CD14-positive monocyte (primary cell): ENCODE measurements at regions not wholly inside any gene's neighbourhood (a gene's known extent, or its start where the extent isn't known, plus 50 kb on each side); places are given as distances from the start of the nearest gene placed in this dataset.

Experiments used
- DNase-seq, 3 donors: peaks; one replicate each; pipeline ENCODE4 v3.0.0-alpha.2; 2011 to 2022
- H2AFZ ChIP-seq: 2 replicates; pipeline ENCODE4 v1.6.0; 2012; ENCODE audit warnings: mild to moderate bottlenecking, low read depth, low read length, inconsistent platforms; ENCODE audit not compliant: insufficient read depth, poor library complexity, severe bottlenecking
- H3K27ac ChIP-seq, 2 donors: 1 replicate in 1 of 2; 2 replicates in 1 of 2; pipeline ENCODE4 v1.5.1; 2012 to 2013; ENCODE audit warnings: low read length in 2 of 2, control low read depth in 1 of 2, inconsistent platforms in 1 of 2, low read depth in 1 of 2, mild to moderate bottlenecking in 1 of 2
- H3K27me3 ChIP-seq, 2 donors: one replicate each; pipeline versions ENCODE4 v1.6.0 to v1.6.1; 2011 to 2013; ENCODE audit warnings: low read length in 2 of 2; ENCODE audit not compliant: control insufficient read depth in 2 of 2, insufficient read depth in 2 of 2
- H3K36me3 ChIP-seq, 2 donors: replicated peaks in 1 of 2; 1 replicate in 1 of 2; 2 replicates in 1 of 2; pipeline versions ENCODE4 v1.5.1 to v1.6.1; 2012 to 2013; ENCODE audit warnings: low read length in 2 of 2, control low read depth in 1 of 2, inconsistent platforms in 1 of 2, mild to moderate bottlenecking in 1 of 2; ENCODE audit not compliant: insufficient read depth in 2 of 2, control insufficient read depth in 1 of 2
- H3K4me1 ChIP-seq, 2 donors: 1 replicate in 1 of 2; 2 replicates in 1 of 2; pipeline versions ENCODE4 v1.5.1 to v1.6.1; 2012 to 2013; ENCODE audit warnings: low read length in 2 of 2, control low read depth in 1 of 2, inconsistent platforms in 1 of 2, mild to moderate bottlenecking in 1 of 2, moderate library complexity in 1 of 2; ENCODE audit not compliant: insufficient read depth in 2 of 2, control insufficient read depth in 1 of 2
- H3K4me2 ChIP-seq: replicated peaks from 2 replicates; pipeline ENCODE3; 2012; ENCODE audit warnings: low read length, moderate library complexity, mild to moderate bottlenecking; ENCODE audit not compliant: poor library complexity, severe bottlenecking; ENCODE audit errors: extremely low read depth
- H3K4me3 ChIP-seq, 3 experiments: fragments of 200-600 bp in 1 of 3; sonication (generic) in 1 of 3; replicated peaks in 1 of 3; 1 replicate in 2 of 3; 2 replicates in 1 of 3; pipeline ENCODE4 v1.5.1; 2011 to 2013; ENCODE audit warnings: low read length in 3 of 3, mild to moderate bottlenecking in 3 of 3, control low read depth in 2 of 3, low read depth in 2 of 3, inconsistent platforms in 1 of 3, moderate library complexity in 1 of 3
- H3K79me2 ChIP-seq: 2 replicates; pipeline ENCODE4 v1.6.0; 2012; ENCODE audit warnings: mild to moderate bottlenecking, control low read depth, inconsistent platforms, low read length, moderate library complexity; ENCODE audit not compliant: insufficient read depth
- H3K9ac ChIP-seq: 2 replicates; pipeline ENCODE4 v1.6.0; 2017; ENCODE audit warnings: low read length, mild to moderate bottlenecking; ENCODE audit not compliant: insufficient read depth, poor library complexity, severe bottlenecking
- H3K9me3 ChIP-seq, 2 donors: replicated peaks in 1 of 2; 1 replicate in 1 of 2; 2 replicates in 1 of 2; pipeline versions ENCODE4 v1.5.1 to v1.6.1; 2012 to 2013; ENCODE audit warnings: low read length in 2 of 2, control low read depth in 1 of 2; ENCODE audit not compliant: control insufficient read depth in 1 of 2, insufficient read depth in 1 of 2
- H4K20me1 ChIP-seq: 2 replicates; pipeline ENCODE4 v1.6.0; 2012; ENCODE audit warnings: mild to moderate bottlenecking, low read length, control low read depth, moderate library complexity; ENCODE audit not compliant: insufficient read depth
- H3K27ac Mint-ChIP-seq, 7 donors: one replicate each; pipeline ENCODE4 v1.8.0; 2020; ENCODE audit warnings: mild to moderate bottlenecking in 7 of 7, mixed read lengths in 7 of 7, moderate library complexity in 6 of 7, inconsistent platforms in 2 of 7
- H3K27me3 Mint-ChIP-seq, 3 donors: one replicate each; pipeline ENCODE4 v1.8.0; 2021 to 2022; ENCODE audit warnings: low read depth in 3 of 3, mild to moderate bottlenecking in 3 of 3, mixed read lengths in 3 of 3, moderate library complexity in 3 of 3, inconsistent platforms in 1 of 3
- H3K36me3 Mint-ChIP-seq, 2 donors: one replicate each; pipeline ENCODE4 v1.8.0; 2020; ENCODE audit warnings: mixed read lengths in 2 of 2, inconsistent platforms in 1 of 2, mild to moderate bottlenecking in 1 of 2
- H3K4me1 Mint-ChIP-seq: one replicate; pipeline ENCODE4 v1.8.0; 2020; ENCODE audit warnings: mild to moderate bottlenecking, mixed read lengths
- H3K4me3 Mint-ChIP-seq, 2 donors: one replicate each; pipeline ENCODE4 v1.8.0; 2020; ENCODE audit warnings: mild to moderate bottlenecking in 2 of 2, mixed read lengths in 2 of 2, moderate library complexity in 1 of 2
- H3K9me3 Mint-ChIP-seq, 7 donors: one replicate each; pipeline ENCODE4 v1.8.0; 2020 to 2022; ENCODE audit warnings: mixed read lengths in 7 of 7, mild to moderate bottlenecking in 6 of 7, moderate library complexity in 6 of 7, inconsistent platforms in 2 of 7
- WGBS: methylation state at CpG from one replicate; pipeline ENCODE4 v1.1.5; 2013; ENCODE audit warnings: missing lambda C conversion rate; ENCODE audit not compliant: insufficient coverage; 5-methylcytosine and 5-hydroxymethylcytosine counted together
- intact Hi-C, 2 donors: fragments of 100-400 bp; cut with micrococcal nuclease; formaldehyde crosslinking; loops; one replicate each; pipeline versions ENCODE4 v1.15.0 to v1.15.1; 2023
- TF ChIP-seq, protein P1 (sequence below): fragments of 200-600 bp; IDR thresholded peaks from one replicate; pipeline ENCODE4 v1.8.0; 2022; ENCODE audit warnings: antibody characterized with exemption, mild to moderate bottlenecking

DNA sequence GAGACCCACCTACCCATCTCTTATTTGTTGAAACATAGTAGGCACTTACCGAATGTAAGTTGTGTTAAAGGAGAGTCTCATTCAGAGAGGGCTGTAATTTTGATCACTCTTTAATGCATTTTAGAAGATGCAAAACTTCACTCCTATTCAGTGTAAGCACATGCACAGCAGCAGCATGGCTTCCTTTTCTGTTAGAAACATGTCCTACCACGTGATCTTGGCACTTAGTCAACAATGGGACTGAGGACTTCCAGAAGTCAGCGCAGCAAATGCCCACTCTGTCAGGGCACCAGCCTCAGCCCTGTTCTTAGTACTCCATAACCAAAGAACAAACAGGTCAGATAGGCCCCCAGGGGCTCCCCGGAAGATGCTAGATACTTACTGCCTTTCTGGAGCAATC is 456.5 kb downstream of the METTL4 start:
- Histone ChIP-seq H3K79me2 (no peaks in the 10 kb centered on the region), H3K9me3 (no peaks in the 10 kb centered on the region), H3K4me3 (no peak overlapping the region), H3K27ac (no peak overlapping the region), H3K36me3 (no peaks in the 10 kb centered on the region), H3K27me3 (no peaks in the 10 kb centered on the region), H3K4me2 (no peak overlapping the region), H3K4me1 (no peaks in the 10 kb centered on the region), H4K20me1 (no peaks in the 10 kb centered on the region), H3K9ac (no peak overlapping the region), H2AFZ (no peak overlapping the region)
- DNase-seq: no peak
- intact Hi-C loops: loop anchor here in 1 of 2 donors (10.0 kb wide), 1 partner anchor 430 kb away; no protein-coding TSS in a partner anchor
- Mint-ChIP-seq H3K4me3 (no peak overlapping the region), H3K27me3 (peaks cover 5 to 27% (median 14%) of the 10 kb centered on the region in 3 donors), H3K4me1 (no peaks in the 10 kb centered on the region), H3K36me3 (no peaks in the 10 kb centered on the region), H3K27ac (no peak overlapping the region), H3K9me3 (no peaks in the 10 kb centered on the region)
- WGBS: 69% methylated on average over 3 of the region's 4 CpGs
- TF ChIP-seq, protein P1, sequence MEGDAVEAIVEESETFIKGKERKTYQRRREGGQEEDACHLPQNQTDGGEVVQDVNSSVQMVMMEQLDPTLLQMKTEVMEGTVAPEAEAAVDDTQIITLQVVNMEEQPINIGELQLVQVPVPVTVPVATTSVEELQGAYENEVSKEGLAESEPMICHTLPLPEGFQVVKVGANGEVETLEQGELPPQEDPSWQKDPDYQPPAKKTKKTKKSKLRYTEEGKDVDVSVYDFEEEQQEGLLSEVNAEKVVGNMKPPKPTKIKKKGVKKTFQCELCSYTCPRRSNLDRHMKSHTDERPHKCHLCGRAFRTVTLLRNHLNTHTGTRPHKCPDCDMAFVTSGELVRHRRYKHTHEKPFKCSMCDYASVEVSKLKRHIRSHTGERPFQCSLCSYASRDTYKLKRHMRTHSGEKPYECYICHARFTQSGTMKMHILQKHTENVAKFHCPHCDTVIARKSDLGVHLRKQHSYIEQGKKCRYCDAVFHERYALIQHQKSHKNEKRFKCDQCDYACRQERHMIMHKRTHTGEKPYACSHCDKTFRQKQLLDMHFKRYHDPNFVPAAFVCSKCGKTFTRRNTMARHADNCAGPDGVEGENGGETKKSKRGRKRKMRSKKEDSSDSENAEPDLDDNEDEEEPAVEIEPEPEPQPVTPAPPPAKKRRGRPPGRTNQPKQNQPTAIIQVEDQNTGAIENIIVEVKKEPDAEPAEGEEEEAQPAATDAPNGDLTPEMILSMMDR: no peak

DNA sequence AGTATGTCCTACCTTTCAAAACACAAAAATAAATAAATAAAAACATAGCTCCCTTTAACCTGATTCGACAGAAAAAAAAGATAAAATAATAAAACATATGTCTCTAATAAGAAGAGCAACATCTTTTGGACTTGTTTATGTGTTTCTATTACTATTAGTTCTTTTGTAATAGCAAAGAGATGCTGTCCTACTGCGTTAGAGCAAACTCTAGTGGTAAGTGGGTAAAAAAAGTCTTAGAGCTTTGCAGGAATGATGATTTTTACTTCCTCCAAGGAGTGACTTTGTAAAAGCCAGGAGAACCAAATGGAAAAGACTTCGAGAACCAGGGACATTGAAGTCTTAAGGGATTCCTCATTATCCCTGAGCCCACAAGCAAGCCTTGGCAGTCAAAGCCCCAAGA is 450.1 kb downstream of the METTL4 start:
- no peak overlapping the region for H3K9ac ChIP-seq
- no peak for DNase-seq
- no peak overlapping the region for H2AFZ ChIP-seq
- no peaks in the 10 kb centered on the region for H3K4me1 ChIP-seq
- no peaks in the 10 kb centered on the region for H3K4me1 Mint-ChIP-seq
- H3K9me3 ChIP-seq: no peaks in the 10 kb centered on the region
- no peak overlapping the region for H3K27ac Mint-ChIP-seq
- intact Hi-C loops: no loop called here
- H3K36me3 Mint-ChIP-seq: no peaks in the 10 kb centered on the region
- H3K36me3 ChIP-seq: no peaks in the 10 kb centered on the region
- no peak overlapping the region for H3K4me3 Mint-ChIP-seq
- H3K27ac ChIP-seq: no peak overlapping the region
- H3K27me3 ChIP-seq: no peaks in the 10 kb centered on the region
- TF ChIP-seq, protein P1: no peak
- no peak overlapping the region for H3K4me2 ChIP-seq
- no peaks in the 10 kb centered on the region for H3K79me2 ChIP-seq
- H3K9me3 Mint-ChIP-seq: no peaks in the 10 kb centered on the region
- H3K27me3 Mint-ChIP-seq: peaks cover 2 to 4% (median 3%) of the 10 kb centered on the region in 3 donors
- WGBS: 11% methylated on average over 1 of the region's 3 CpGs
- H3K4me3 ChIP-seq: no peak overlapping the region
- no peaks in the 10 kb centered on the region for H4K20me1 ChIP-seq
